H1 (cell line): ENCODE measurements at regions not wholly inside any gene's neighbourhood (a gene's known extent, or its start where the extent isn't known, plus 50 kb on each side); places are given as distances from the start of the nearest gene placed in this dataset.

Experiments used
- CTCF ChIA-PET: fragments of 300-600 bp; sonication (Branson Sonifier 250); formaldehyde crosslinking; loops from one replicate; lab custom pipeline; 2021; ENCODE audit not compliant: partially characterized antibody; lab: Charles Lee
- POLR2A ChIA-PET: fragments of 300-600 bp; sonication (Branson Sonifier 250); formaldehyde crosslinking; loops from one replicate; lab custom pipeline; 2021; ENCODE audit warnings: inconsistent platforms; ENCODE audit not compliant: partially characterized antibody; lab: Charles Lee
- DNase-seq, 2 experiments: peaks; one replicate each; pipeline versions ENCODE4 v3.0.0 to v3.0.0-alpha.2; 2010 to 2022; ENCODE audit warnings: low spot score in 2 of 2, low read depth in 1 of 2, mixed read lengths in 1 of 2
- FAIRE-seq: peaks from 2 replicates; lab custom pipeline; 2011; peaks lifted over from hg19 to GRCh38; lab: Jason Lieb, UNC
- H2AFZ ChIP-seq: 2 replicates; pipeline ENCODE4 v1.8.1; 2012; ENCODE audit warnings: low read length, inconsistent platforms
- H2AK5ac ChIP-seq: 2 replicates; pipeline ENCODE4 v1.6.1; 2013; ENCODE audit warnings: low read depth, low read length
- H2BK120ac ChIP-seq: replicated peaks from 2 replicates; pipeline ENCODE3; 2013; ENCODE audit warnings: low read depth, low read length, inconsistent platforms
- H2BK12ac ChIP-seq: 2 replicates; pipeline ENCODE4 v1.6.1; 2013; ENCODE audit warnings: low read depth, low read length
- H2BK15ac ChIP-seq: 2 replicates; pipeline ENCODE4 v1.6.1; 2013; ENCODE audit warnings: low read length
- H2BK20ac ChIP-seq: 2 replicates; pipeline ENCODE4 v1.6.1; 2013; ENCODE audit warnings: low read length
- H2BK5ac ChIP-seq: 2 replicates; pipeline ENCODE4 v1.6.1; 2013; ENCODE audit warnings: low read depth, low read length
- H3K14ac ChIP-seq: 2 replicates; pipeline ENCODE4 v1.6.1; 2013; ENCODE audit warnings: inconsistent platforms; ENCODE audit not compliant: insufficient read length
- H3K18ac ChIP-seq: 2 replicates; pipeline ENCODE4 v1.6.1; 2013; ENCODE audit warnings: low read length; ENCODE audit errors: extremely low read depth
- H3K23ac ChIP-seq: 2 replicates; pipeline ENCODE4 v1.6.1; 2013; ENCODE audit warnings: inconsistent platforms; ENCODE audit not compliant: insufficient read length
- H3K23me2 ChIP-seq: 2 replicates; pipeline ENCODE4 v1.6.1; 2013; ENCODE audit warnings: low read depth, low read length
- H3K27ac ChIP-seq: 2 replicates; pipeline ENCODE4 v1.6.1; 2011; ENCODE audit warnings: low read depth, low read length, inconsistent platforms
- H3K27me3 ChIP-seq, 4 experiments: replicated peaks in 1 of 4; 1 replicate in 1 of 4; 2 replicates in 3 of 4; pipeline versions ENCODE4 v1.6.1 to v1.8.1; 2011 to 2013; ENCODE audit warnings: low read length in 3 of 4, mild to moderate bottlenecking in 3 of 4, inconsistent platforms in 2 of 4, mixed read lengths in 2 of 4, moderate library complexity in 1 of 4; ENCODE audit not compliant: control insufficient read depth in 3 of 4, insufficient read depth in 3 of 4; ENCODE audit errors: extremely low read depth in 1 of 4
- H3K36me3 ChIP-seq, 4 experiments: 2 replicates each; pipeline versions ENCODE4 v1.6.1 to v1.8.1; 2011 to 2013; ENCODE audit warnings: mild to moderate bottlenecking in 4 of 4, low read length in 3 of 4, moderate library complexity in 2 of 4, control low read depth in 1 of 4, inconsistent platforms in 1 of 4; ENCODE audit not compliant: insufficient read depth in 4 of 4, control insufficient read depth in 2 of 4
- H3K4ac ChIP-seq: replicated peaks from 2 replicates; pipeline ENCODE3; 2013; ENCODE audit warnings: low read length, low read depth, mixed read lengths, inconsistent platforms; ENCODE audit not compliant: insufficient read length
- H3K4me1 ChIP-seq, 4 experiments: replicated peaks in 1 of 4; 1 replicate in 1 of 4; 2 replicates in 3 of 4; pipeline versions ENCODE4 v1.6.1 to v1.8.1; 2011 to 2013; ENCODE audit warnings: low read length in 3 of 4, inconsistent platforms in 2 of 4, mixed read lengths in 1 of 4; ENCODE audit not compliant: insufficient read depth in 4 of 4, control insufficient read depth in 3 of 4
- H3K4me2 ChIP-seq, 2 experiments: 2 replicates each; pipeline versions ENCODE4 v1.6.1 to v1.8.1; 2011 to 2013; ENCODE audit warnings: low read depth in 2 of 2, low read length in 2 of 2, control low read depth in 1 of 2, inconsistent platforms in 1 of 2, mild to moderate bottlenecking in 1 of 2; ENCODE audit not compliant: insufficient read depth in 1 of 2
- H3K4me3 ChIP-seq, 4 experiments: fragments of 200-600, 300-600 bp in 1 of 4; sonication (generic), shearing (Covaris generic), sonication (Bioruptor Twin) in 1 of 4; 2 replicates each; pipeline versions ENCODE4 v1.5.1 to v1.8.1; 2011 to 2016; ENCODE audit warnings: low read length in 4 of 4, low read depth in 3 of 4, control low read depth in 2 of 4, inconsistent platforms in 2 of 4, mild to moderate bottlenecking in 2 of 4, mixed read lengths in 1 of 4, moderate library complexity in 1 of 4; ENCODE audit not compliant: insufficient read depth in 2 of 4; ENCODE audit errors: extremely low read depth in 1 of 4
- H3K56ac ChIP-seq: replicated peaks from 2 replicates; pipeline ENCODE3; 2013; ENCODE audit warnings: low read depth, mild to moderate bottlenecking, mixed read lengths, low read length, inconsistent platforms; ENCODE audit not compliant: insufficient read length
- H3K79me1 ChIP-seq: 2 replicates; pipeline ENCODE4 v1.6.1; 2013; ENCODE audit warnings: low read depth, low read length, control low read depth
- H3K79me2 ChIP-seq, 2 experiments: 2 replicates each; pipeline versions ENCODE4 v1.6.1 to v1.8.1; 2012 to 2013; ENCODE audit warnings: low read length in 2 of 2, mild to moderate bottlenecking in 2 of 2, inconsistent platforms in 1 of 2; ENCODE audit not compliant: insufficient read depth in 2 of 2, control insufficient read depth in 1 of 2
- H3K9ac ChIP-seq, 4 experiments: replicated peaks in 1 of 4; 1 replicate in 1 of 4; 2 replicates in 3 of 4; pipeline versions ENCODE4 v1.6.1 to v1.8.1; 2011 to 2013; ENCODE audit warnings: low read depth in 3 of 4, low read length in 3 of 4, control low read depth in 2 of 4, mild to moderate bottlenecking in 2 of 4, moderate library complexity in 2 of 4, inconsistent platforms in 1 of 4; ENCODE audit errors: extremely low read depth in 1 of 4
- H3K9me3 ChIP-seq, 2 experiments: 2 replicates each; pipeline versions ENCODE4 v1.6.1 to v1.8.1; 2012 to 2013; ENCODE audit warnings: mild to moderate bottlenecking in 2 of 2, moderate library complexity in 2 of 2, control low read depth in 1 of 2, inconsistent platforms in 1 of 2, low read depth in 1 of 2, low read length in 1 of 2, mixed read lengths in 1 of 2; ENCODE audit not compliant: insufficient read depth in 2 of 2
- H4K20me1 ChIP-seq, 2 experiments: replicated peaks in 1 of 2; 2 replicates each; pipeline versions ENCODE3 to v1.8.1; 2011 to 2013; ENCODE audit warnings: inconsistent platforms in 2 of 2, low read length in 2 of 2, mild to moderate bottlenecking in 1 of 2; ENCODE audit not compliant: insufficient read depth in 2 of 2, control insufficient read depth in 1 of 2
- H4K5ac ChIP-seq: 2 replicates; pipeline ENCODE4 v1.6.1; 2013; ENCODE audit warnings: low read length, low read depth, mixed read lengths, inconsistent platforms; ENCODE audit not compliant: insufficient read length
- H4K8ac ChIP-seq: 2 replicates; pipeline ENCODE4 v1.8.0; 2013; ENCODE audit warnings: mild to moderate bottlenecking, moderate library complexity, low read length, inconsistent platforms; ENCODE audit not compliant: insufficient read depth; ENCODE audit errors: extremely low read depth
- H4K91ac ChIP-seq: replicated peaks from 2 replicates; pipeline ENCODE3; 2013; ENCODE audit warnings: low read length, mixed read lengths, inconsistent platforms; ENCODE audit not compliant: insufficient read length
- BACH1 ChIP-seq: IDR thresholded peaks from 2 replicates; pipeline ENCODE4 v1.6.1; 2012; ENCODE audit warnings: low read length, improper control_type of control experiment
- CBX5 ChIP-seq: fragments of 300-800, 300-1000 bp; sonication (generic); IDR thresholded peaks from 2 replicates; pipeline ENCODE4 v1.7.1; 2016; ENCODE audit warnings: antibody characterized with exemption, low read length, low read depth
- KDM4A ChIP-seq: IDR thresholded peaks from one replicate; pipeline ENCODE4 v1.7.1; 2012; ENCODE audit warnings: low read depth, mild to moderate bottlenecking, moderate library complexity, low read length, inconsistent platforms; ENCODE audit not compliant: severe bottlenecking
- RNF2 ChIP-seq: fragments of 200-900, 300-1000 bp; sonication (generic); IDR thresholded peaks from 2 replicates; pipeline ENCODE4 v1.7.1; 2016; ENCODE audit warnings: borderline replicate concordance, low read depth, mild to moderate bottlenecking, antibody characterized with exemption, low read length; ENCODE audit not compliant: poor library complexity, severe bottlenecking; ENCODE audit errors: missing control alignments
- SP1 ChIP-seq: IDR thresholded peaks from 2 replicates; pipeline ENCODE4 v1.6.1; 2011; ENCODE audit warnings: low read depth, low read length
- SP2 ChIP-seq: IDR thresholded peaks from 2 replicates; pipeline ENCODE4 v1.6.1; 2012; ENCODE audit warnings: mild to moderate bottlenecking, low read length, inconsistent platforms
- ZNF274 ChIP-seq: IDR thresholded peaks from 2 replicates; pipeline ENCODE4 v1.7.0; 2012; ENCODE audit warnings: low read length, borderline replicate concordance; ENCODE audit errors: extremely low read depth
- WGBS, 2 experiments: shearing (Covaris generic) in 1 of 2; methylation state at CpG; one replicate each; pipeline versions ENCODE4 v1.1.6 to v1.1.7; 2013 to 2015; ENCODE audit warnings: low lambda C conversion rate in 2 of 2, mixed read lengths in 2 of 2, inconsistent platforms in 1 of 2, low coverage in 1 of 2, missing lambda C conversion rate in 1 of 2; ENCODE audit not compliant: insufficient replicate concordance in 2 of 2, insufficient coverage in 1 of 2, insufficient read length in 1 of 2; ENCODE audit errors: extremely low coverage in 1 of 2, missing lambda C conversion rate in 1 of 2; 5-methylcytosine and 5-hydroxymethylcytosine counted together
- TF ChIP-seq, protein P1 (sequence below): IDR thresholded peaks from 2 replicates; pipeline ENCODE4 v1.6.1; 2012; ENCODE audit warnings: low read length, inconsistent platforms

DNA sequence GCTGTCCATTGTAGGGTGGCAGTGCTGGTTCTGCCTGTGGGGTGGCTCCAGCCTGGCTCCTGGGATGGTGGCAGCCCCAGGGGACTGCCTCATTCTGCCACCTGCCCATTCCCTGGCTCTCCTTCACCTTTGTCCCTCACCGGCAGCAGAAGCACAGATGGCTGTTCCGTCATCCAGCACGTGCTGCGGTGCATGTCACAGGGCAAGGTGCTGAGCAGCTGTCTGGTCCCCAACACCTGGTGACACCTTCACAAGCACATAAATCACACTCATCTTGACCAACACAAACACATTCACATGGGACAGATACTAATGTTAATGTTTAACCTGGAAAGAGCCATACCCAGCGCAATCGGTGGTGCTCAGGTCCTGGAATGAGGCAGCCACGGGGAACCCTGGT, 126.8 kb downstream of the UQCRFS1 start:
- peaks cover 0 to 5% (median 2%) of the 10 kb centered on the region in 4 experiments; a peak in 5 of 7 replicates for H3K4me1 ChIP-seq
- H3K23me2 ChIP-seq, result no peaks in the 10 kb centered on the region
- CTCF ChIA-PET, result no interaction called here
- TF ChIP-seq BACH1 (no peak), SP1 (no peak), CBX5 (no peak), ZNF274 (no peak), RNF2 (no peak), SP2 (no peak), KDM4A (no peak)
- TF ChIP-seq, protein P1, sequence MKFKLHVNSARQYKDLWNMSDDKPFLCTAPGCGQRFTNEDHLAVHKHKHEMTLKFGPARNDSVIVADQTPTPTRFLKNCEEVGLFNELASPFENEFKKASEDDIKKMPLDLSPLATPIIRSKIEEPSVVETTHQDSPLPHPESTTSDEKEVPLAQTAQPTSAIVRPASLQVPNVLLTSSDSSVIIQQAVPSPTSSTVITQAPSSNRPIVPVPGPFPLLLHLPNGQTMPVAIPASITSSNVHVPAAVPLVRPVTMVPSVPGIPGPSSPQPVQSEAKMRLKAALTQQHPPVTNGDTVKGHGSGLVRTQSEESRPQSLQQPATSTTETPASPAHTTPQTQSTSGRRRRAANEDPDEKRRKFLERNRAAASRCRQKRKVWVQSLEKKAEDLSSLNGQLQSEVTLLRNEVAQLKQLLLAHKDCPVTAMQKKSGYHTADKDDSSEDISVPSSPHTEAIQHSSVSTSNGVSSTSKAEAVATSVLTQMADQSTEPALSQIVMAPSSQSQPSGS, result no peak
- H2AFZ ChIP-seq, result no peak overlapping the region
- DNase-seq (no peak), FAIRE-seq (no peak)
- H4K5ac ChIP-seq, result no peak overlapping the region
- no peak overlapping the region for H3K56ac ChIP-seq
- no peak overlapping the region for H2BK5ac ChIP-seq
- H3K79me1 ChIP-seq, result no peaks in the 10 kb centered on the region
- H2BK15ac ChIP-seq, result peak overlapping the region; percentile 81; the same call in 1 of the 2 replicates
- H3K79me2 ChIP-seq, result no peaks in the 10 kb centered on the region
- no peaks in the 10 kb centered on the region for H3K9me3 ChIP-seq
- no peaks in the 10 kb centered on the region for H3K36me3 ChIP-seq
- H3K23ac ChIP-seq, result no peak overlapping the region
- no peak overlapping the region for H2BK20ac ChIP-seq
- no peak overlapping the region for H3K18ac ChIP-seq
- POLR2A ChIA-PET, result no interaction called here
- no peak overlapping the region for H3K4me2 ChIP-seq
- 98% methylated on average over 7 of the region's 7 CpGs; no CpG with 5 or more reads in 1 of the 2 experiments for WGBS, 2 experiments
- H2BK12ac ChIP-seq, result 0 out of 2 replicates have a peak overlapping the region, but pooled peaks have one; percentile 39
- H3K4me3 ChIP-seq, result no peak overlapping the region
- no peak overlapping the region for H3K14ac ChIP-seq
- no peak overlapping the region for H3K9ac ChIP-seq
- peak overlapping the region; percentile 3 for H4K91ac ChIP-seq
- no peak overlapping the region for H2AK5ac ChIP-seq
- no peak overlapping the region for H3K27ac ChIP-seq
- H3K27me3 ChIP-seq, result no peaks in the 10 kb centered on the region
- H2BK120ac ChIP-seq, result no peak overlapping the region
- H4K20me1 ChIP-seq, result no peaks in the 10 kb centered on the region
- no peak overlapping the region for H4K8ac ChIP-seq
- no peak overlapping the region for H3K4ac ChIP-seq
